ENCODE measurements at regions not wholly inside any gene's neighbourhood (a gene's known extent, or its start where the extent isn't known, plus 50 kb on each side); places are given as distances from the start of the nearest gene placed in this dataset.
A peak's percentile ranks its signal among the peaks of the same experiment; 100 is the strongest.

GRCh38 chr7:136339464-136339863, 362.3 kb upstream of the MTPN start:
- Histone ChIP-seq H3K27ac (no peak overlapping the region), H3K36me3 (no peaks in the 10 kb centered on the region), H3K4me3 (no peak overlapping the region), H3K9me3 (peaks cover 0 to 5% (median 0%) of the 10 kb centered on the region in 4 donors), H3K4me1 (no peaks in the 10 kb centered on the region), H3K27me3 (no peaks in the 10 kb centered on the region)
- TF ChIP-seq POLR2A (IDR thresholded peaks at IDR 0.05) (no peak), CTCF (IDR thresholded peaks at IDR 0.05) (no peak), EP300 (IDR thresholded peaks at IDR 0.05) (no peak), POLR2AphosphoS5 (IDR thresholded peaks at IDR 0.05) (no peak)
- DNase-seq: no peak
- intact Hi-C loops (cut with DNase I; ENCODE audit: low total_unique reads): no loop called here

GRCh38 chr7:136336932-136337331, 359.8 kb upstream of the MTPN start:
- TF ChIP-seq EP300 (IDR thresholded peaks at IDR 0.05) (no peak), POLR2A (IDR thresholded peaks at IDR 0.05) (no peak), CTCF (IDR thresholded peaks at IDR 0.05) (no peak), POLR2AphosphoS5 (IDR thresholded peaks at IDR 0.05) (no peak)
- no peaks in the 10 kb centered on the region for H3K36me3 ChIP-seq
- H3K27ac ChIP-seq: no peak overlapping the region
- no peak overlapping the region for H3K4me3 ChIP-seq
- 33 to 56% (median 46%) methylated on average over 2 of the region's 2 CpGs for WGBS, 5 donors
- intact Hi-C loops (cut with DNase I; ENCODE audit: low total_unique reads): no loop called here
- no peaks in the 10 kb centered on the region for H3K27me3 ChIP-seq
- H3K4me1 ChIP-seq: no peaks in the 10 kb centered on the region
- no peak for DNase-seq
- no peaks in the 10 kb centered on the region for H3K9me3 ChIP-seq

- H3K4me3 ChIP-seq: no peak overlapping the region
- DNase-seq: no peak
- intact Hi-C loops (cut with DNase I; ENCODE audit: low total_unique reads): no loop called here
- H3K27me3 ChIP-seq: no peaks in the 10 kb centered on the region
- H3K36me3 ChIP-seq: no peaks in the 10 kb centered on the region
- TF ChIP-seq POLR2AphosphoS5 (IDR thresholded peaks at IDR 0.05) (no peak), POLR2A (IDR thresholded peaks at IDR 0.05) (no peak), EP300 (IDR thresholded peaks at IDR 0.05) (no peak)
- WGBS, 5 donors: 55 to 75% (median 71%) methylated on average over 2 of the region's 2 CpGs
- no peaks in the 10 kb centered on the region for H3K4me1 ChIP-seq
- H3K9me3 ChIP-seq: no peaks in the 10 kb centered on the region
- no peak overlapping the region for H3K27ac ChIP-seq
These were observed 356.5 kb upstream of the MTPN start for GRCh38 chr7:136333636-136334035.

- DNase-seq: peak in 1 of 2 donors; percentile 65
- Histone ChIP-seq H3K27ac (no peak overlapping the region), H3K4me1 (no peaks in the 10 kb centered on the region), H3K4me3 (no peak overlapping the region), H3K27me3 (no peaks in the 10 kb centered on the region), H3K36me3 (no peaks in the 10 kb centered on the region), H3K9me3 (peaks cover 0 to 7% (median under 1%) of the 10 kb centered on the region in 4 donors)
- intact Hi-C loops (cut with DNase I; ENCODE audit: low total_unique reads): no loop called here
- 34 to 51% (median 39%) methylated on average over 4 of the region's 4 CpGs for WGBS, 5 donors
- TF ChIP-seq CTCF (IDR thresholded peaks at IDR 0.05) (no peak), POLR2AphosphoS5 (IDR thresholded peaks at IDR 0.05) (no peak), EP300 (IDR thresholded peaks at IDR 0.05) (no peak), POLR2A (IDR thresholded peaks at IDR 0.05) (no peak)
These were observed 349.0 kb upstream of the MTPN start for GRCh38 chr7:136326045-136326609.

GRCh38 chr7:136325578-136325977, 348.4 kb upstream of the MTPN start:
- Histone ChIP-seq H3K27ac (no peak overlapping the region), H3K4me1 (no peaks in the 10 kb centered on the region), H3K9me3 (peaks cover 0 to 12% (median 3%) of the 10 kb centered on the region in 4 donors), H3K36me3 (no peaks in the 10 kb centered on the region), H3K4me3 (no peak overlapping the region), H3K27me3 (no peaks in the 10 kb centered on the region)
- no peak for DNase-seq
- intact Hi-C loops (cut with DNase I; ENCODE audit: low total_unique reads): no loop called here
- no peak for TF ChIP-seq CTCF (IDR thresholded peaks at IDR 0.05)
- no peak for TF ChIP-seq POLR2AphosphoS5 (IDR thresholded peaks at IDR 0.05)
- no peak for TF ChIP-seq EP300 (IDR thresholded peaks at IDR 0.05)
- TF ChIP-seq POLR2A (IDR thresholded peaks at IDR 0.05): no peak
- WGBS, 5 donors: 19 to 35% (median 28%) methylated on average over 2 of the region's 2 CpGs

All from stomach (tissue), 8 donors.